ENCODE measurements at regions not wholly inside any gene's neighbourhood (a gene's known extent, or its start where the extent isn't known, plus 50 kb on each side); places are given as distances from the start of the nearest gene placed in this dataset.

GRCh38 chr11:11016943-11017342, 159.1 kb upstream of the ZBED5 start:
- no peak for DNase-seq (ENCODE audit: low read depth in 1 of 2, low spot score in 1 of 2)

GRCh38 chr11:11016068-11016467, 158.2 kb upstream of the ZBED5 start:
- DNase-seq (ENCODE audit: low read depth in 1 of 2, low spot score in 1 of 2), result no peak

GRCh38 chr11:11011617-11012016, 153.8 kb upstream of the ZBED5 start:
- no peak for DNase-seq (ENCODE audit: low read depth in 1 of 2, low spot score in 1 of 2)

GRCh38 chr11:11010624-11011127, 152.8 kb upstream of the ZBED5 start:
- no peak for DNase-seq (ENCODE audit: low read depth in 1 of 2, low spot score in 1 of 2)

GRCh38 chr11:11009179-11009578, 151.3 kb upstream of the ZBED5 start:
- DNase-seq (ENCODE audit: low read depth in 1 of 2, low spot score in 1 of 2), result no peak

DNA sequence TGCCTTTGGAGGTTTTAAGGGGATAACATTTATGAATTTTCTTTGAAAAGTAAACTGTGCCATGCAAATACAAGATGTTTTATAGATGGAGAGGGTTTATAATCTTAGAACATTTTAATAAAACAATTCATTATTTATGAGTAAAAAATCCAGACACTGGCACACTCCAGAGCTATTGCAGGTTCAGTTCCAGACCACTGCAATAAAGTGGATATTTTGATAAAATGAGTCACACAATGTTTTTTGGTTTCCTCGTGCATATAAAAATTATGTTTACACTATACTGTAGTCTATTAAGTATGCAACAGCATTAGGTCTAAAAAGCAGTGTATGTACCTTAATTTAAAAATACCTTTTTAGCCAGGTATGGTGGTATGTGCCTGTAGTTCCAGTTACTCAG, 146.2 kb upstream of the ZBED5 start:
- no peak for DNase-seq (ENCODE audit: low read depth in 1 of 2, low spot score in 1 of 2)

DNA sequence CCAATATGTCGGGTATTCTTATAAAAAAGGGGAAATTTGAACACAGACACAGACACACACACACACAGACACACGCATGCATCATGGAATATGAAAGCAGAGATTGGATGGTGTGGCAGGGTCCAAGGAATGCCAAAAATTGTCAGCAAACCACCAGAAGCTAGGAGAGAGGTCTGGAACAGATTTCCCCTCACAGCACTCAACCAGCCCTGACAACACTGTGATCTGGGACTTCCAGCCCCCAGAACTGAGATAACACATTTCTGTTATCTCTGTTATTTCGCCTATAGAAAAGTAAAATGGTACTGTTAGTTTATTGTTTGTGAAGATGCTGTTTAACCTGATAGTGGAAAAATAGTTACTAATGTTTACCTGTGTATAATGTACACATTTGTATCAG, 145.4 kb upstream of the ZBED5 start:
- no peak for DNase-seq (ENCODE audit: low read depth in 1 of 2, low spot score in 1 of 2)

DNA sequence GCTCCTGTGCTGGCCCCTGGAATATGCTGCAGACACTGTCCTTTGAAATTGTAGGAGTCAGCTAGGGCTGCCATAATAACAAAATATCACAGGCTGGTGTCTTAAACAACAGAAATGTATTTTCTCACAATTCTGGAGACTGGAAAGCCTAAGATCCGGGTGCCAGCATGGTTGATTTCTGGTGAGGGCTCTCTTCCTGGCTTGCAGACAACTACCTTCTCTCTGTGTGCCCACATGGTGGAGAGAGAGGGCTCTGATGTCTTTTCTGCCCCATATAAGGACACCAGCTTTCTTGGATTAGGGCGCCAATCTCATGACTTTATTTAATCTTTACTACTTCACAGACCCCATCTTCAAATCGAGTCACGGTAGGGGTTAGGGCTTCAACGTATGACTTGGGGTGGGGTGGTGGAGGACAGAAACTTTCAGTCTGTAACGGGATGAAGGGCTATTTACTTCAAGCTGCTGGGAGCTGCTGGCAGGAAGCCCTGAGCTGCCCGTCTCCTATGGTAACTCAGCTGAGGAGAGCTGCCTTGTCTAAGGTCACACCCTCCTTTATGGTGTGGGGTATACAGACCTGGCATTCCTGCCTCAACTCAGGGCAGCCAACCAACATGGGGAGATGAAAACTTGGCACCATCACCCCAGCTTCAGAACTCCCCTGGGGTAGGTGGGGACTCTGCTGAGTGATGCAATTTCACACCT, 142.9 kb upstream of the ZBED5 start:
- DNase-seq (ENCODE audit: low read depth in 1 of 2, low spot score in 1 of 2), result no peak

DNA sequence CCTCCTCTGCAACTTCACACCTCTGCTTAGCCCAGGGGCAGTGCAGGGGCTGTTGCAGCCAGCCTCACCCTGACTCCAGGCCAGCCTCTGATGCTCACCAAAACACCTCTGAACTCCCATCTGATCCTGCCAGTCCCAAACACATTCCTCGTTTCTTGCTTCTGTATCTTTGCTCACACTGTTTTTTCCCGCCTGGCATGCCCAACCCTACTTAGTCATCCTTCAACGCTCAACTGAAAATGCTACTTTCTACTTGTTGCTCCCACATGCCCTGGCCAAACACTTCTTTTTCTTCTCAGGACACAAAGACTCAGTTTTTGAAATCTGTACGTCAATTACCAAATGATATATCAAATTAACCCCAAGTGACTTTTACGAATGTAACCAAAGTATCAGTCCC, 140.8 kb upstream of the ZBED5 start:
- no peak for DNase-seq (ENCODE audit: low read depth in 1 of 2, low spot score in 1 of 2)

DNA sequence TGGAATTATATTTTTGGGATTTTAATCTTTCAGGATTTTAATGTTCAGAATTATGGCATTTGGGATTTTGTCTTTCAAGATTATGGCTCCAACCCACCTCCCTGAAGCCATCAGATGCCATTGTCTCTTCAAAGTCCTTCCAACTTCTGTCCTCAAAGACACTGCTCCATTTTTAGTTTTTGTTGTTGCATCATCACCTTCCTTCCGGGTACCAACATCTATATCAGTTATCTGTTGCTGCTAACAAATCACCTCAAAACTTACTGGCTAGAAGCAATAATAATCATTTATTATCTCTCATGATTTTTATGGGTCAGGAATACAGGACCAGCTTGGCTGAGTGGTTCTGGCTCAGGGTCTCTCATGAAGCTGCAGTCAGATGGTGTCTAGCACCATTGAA, 138.8 kb upstream of the ZBED5 start:
- no peak for DNase-seq (ENCODE audit: low read depth in 1 of 2, low spot score in 1 of 2)

- DNase-seq (ENCODE audit: low read depth in 1 of 2, low spot score in 1 of 2), result no peak
Measured at GRCh38 chr11:10993640-10994039, 135.8 kb upstream of the ZBED5 start.

- no peak for DNase-seq (ENCODE audit: low read depth in 1 of 2, low spot score in 1 of 2)
Measured at GRCh38 chr11:10993186-10993585, 135.3 kb upstream of the ZBED5 start.

- no peak for DNase-seq (ENCODE audit: low read depth in 1 of 2, low spot score in 1 of 2)
Measured at GRCh38 chr11:10991393-10991792, 133.5 kb upstream of the ZBED5 start.

DNA sequence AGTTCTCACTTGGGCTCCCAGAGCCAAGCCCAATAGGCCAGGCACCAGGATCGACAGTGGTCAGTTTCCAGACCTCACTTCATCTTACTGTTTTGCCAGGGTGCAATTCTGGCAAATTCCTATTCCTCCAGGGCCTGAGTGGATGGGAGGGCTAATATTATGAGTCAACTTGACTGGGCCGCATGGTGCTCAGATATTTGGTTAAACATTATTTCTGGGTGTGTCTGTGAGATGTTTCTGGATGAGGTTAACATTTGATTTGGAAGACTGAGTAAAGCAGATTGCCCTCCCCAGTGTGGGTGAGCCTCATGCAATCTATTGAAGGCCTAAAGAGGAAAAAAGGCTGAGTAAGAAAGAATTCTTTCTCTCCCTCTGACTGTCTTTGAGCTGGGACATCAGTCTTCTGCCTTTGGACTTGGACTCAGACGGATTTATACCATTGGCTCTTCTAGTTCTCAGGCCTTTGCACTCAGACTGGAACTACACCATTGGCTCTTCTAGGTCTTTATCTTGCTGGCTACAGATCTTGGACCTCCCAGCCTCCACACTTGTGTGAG, 132.9 kb upstream of the ZBED5 start:
- no peak for DNase-seq (ENCODE audit: low read depth in 1 of 2, low spot score in 1 of 2)

- no peak for DNase-seq (ENCODE audit: low read depth in 1 of 2, low spot score in 1 of 2)
Measured at GRCh38 chr11:10990160-10990559, 132.3 kb upstream of the ZBED5 start.

DNA sequence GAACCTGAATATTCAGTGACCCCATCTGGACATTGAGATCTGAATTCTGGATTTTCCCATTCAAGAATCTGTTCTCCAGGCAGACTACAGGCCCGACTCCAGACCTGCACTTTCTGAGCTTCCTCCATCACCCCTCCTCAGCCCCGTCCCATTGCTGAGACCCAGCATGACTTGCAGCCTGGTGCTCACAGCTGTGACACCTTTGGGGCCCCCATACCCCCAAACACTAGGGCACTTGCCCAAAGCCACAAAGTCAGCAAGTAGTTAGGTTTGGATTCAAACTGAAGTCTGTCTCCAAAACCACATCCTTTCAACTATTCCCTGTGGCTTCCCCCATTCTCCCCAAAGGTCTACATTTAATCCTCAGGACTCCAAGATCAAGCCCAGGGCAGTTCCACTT, 128.2 kb upstream of the ZBED5 start:
- no peak for DNase-seq (ENCODE audit: low read depth in 1 of 2, low spot score in 1 of 2)

- no peak for DNase-seq (ENCODE audit: low read depth in 1 of 2, low spot score in 1 of 2)
Measured at GRCh38 chr11:10984742-10985141, 126.9 kb upstream of the ZBED5 start.

DNA sequence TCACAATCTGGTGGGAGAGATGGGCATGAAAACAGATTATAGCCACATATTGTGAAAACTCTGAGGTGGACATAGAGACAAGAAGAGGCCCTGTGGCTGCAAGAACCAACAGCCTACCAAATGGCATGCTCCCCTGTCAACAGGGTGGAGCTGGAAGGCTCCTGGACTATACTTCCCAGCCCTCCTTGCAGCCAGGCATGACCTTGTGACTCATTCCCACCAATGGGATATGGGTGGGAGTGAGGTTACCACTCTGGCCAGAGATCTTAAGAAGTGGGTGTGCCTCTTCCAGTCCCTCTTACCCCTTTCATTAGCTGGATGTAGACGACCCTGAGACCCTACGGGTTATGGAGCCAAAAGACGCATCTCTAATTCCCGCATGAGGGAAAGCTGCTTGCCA, 126.4 kb upstream of the ZBED5 start:
- DNase-seq (ENCODE audit: low read depth in 1 of 2, low spot score in 1 of 2), result no peak

DNA sequence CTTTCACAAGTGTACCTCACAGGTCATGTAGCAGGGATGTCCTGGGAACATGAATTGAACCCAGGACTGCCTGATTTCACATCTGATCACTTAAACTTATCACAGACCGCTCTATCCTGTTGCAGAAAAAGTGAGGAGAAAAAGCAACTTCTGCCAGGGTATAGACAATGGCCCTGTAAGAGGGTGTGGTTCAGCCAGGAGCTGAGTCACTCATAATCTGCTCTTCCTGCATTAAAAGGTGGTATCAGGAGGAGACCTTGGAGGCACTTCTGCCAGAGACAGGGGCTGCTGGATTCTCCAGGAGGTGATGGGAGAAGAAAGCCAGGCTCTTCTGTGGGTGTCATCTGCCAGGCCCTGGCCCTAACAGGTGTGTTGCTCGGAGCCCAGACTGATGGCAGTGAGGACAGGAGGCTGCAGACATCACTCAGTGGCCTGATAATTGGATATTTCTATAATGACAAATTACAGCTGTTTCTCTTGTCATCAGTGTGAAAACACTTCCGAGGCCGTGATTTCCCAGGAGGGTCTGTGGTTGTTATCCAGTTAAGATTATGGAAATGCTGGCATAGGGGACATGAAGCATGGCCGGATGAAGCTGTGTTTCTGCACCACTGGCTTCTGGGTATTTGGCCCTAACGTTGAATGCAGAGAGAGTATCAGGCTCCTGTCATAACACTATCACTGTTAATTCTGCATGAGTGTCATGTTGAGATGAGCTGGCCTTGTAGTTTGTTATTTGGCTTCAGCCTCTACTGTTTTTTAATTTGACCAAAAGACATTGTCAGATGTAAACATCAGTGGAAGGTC, 125.1 kb upstream of the ZBED5 start:
- no peak for DNase-seq (ENCODE audit: low read depth in 1 of 2, low spot score in 1 of 2)

DNA sequence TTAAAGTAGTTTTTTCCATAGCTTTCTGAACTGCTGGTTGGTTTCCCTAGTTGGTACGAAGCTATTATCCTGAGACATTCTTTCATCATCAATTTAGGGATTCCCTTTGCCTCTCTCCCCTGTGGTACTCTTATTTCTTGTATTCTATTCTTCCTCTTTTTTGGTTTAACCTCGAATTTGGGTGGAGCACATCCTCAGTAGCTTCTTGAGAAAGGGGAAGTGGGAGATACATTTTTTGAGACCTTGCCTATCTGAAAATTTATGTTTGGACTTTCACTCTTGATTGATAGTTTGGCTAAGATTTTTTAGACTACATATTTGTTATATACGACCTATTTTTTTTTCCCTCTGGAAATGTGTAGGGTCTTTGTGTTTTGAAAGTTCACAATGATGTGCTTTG, 121.7 kb upstream of the ZBED5 start:
- no peak for DNase-seq (ENCODE audit: low read depth in 1 of 2, low spot score in 1 of 2)

- no peak for DNase-seq (ENCODE audit: low read depth in 1 of 2, low spot score in 1 of 2)
Measured at GRCh38 chr11:10978198-10978597, 120.3 kb upstream of the ZBED5 start.

DNA sequence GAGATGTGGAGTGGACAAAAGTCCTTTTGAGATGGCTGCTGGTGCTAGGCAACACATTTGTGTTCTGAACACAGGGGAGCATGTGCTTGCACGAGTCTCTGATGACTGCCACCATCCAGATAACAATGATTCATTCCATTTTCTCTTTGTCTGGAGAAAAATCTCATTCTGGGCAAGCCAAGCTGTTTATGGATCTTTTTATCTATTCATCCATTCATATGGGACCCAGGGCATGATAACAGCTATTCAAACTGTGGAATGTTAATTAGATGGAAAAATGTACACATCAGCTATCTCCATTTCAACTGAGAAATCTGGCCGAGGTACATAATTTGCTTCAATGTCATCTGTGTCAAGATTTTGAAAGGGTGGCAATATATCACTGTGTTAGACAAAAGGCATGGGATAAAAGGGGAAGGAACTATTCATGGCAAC, 117.5 kb upstream of the ZBED5 start:
- no peak for DNase-seq (ENCODE audit: low read depth in 1 of 2, low spot score in 1 of 2)
